HCT116 (cell line): ENCODE measurements at regions not wholly inside any gene's neighbourhood (a gene's known extent, or its start where the extent isn't known, plus 50 kb on each side); places are given as distances from the start of the nearest gene placed in this dataset.

Experiments
- ATAC-seq: fragments of 200-7000 bp; cut with Tn5 transposase; 2 replicates; pipeline ENCODE4 v1.9.1; 2020; ENCODE audit warnings: mild to moderate bottlenecking, moderate library complexity
- BruUV-seq: library from RNA; stranded (reverse); fragments of 400-500 nt; replicated peaks from 2 replicates; lab custom pipeline; 2021; lab: Mats Ljungman, UMichigan
- CTCF ChIA-PET: fragments of 300-600 bp; sonication (Branson Sonifier 250); formaldehyde crosslinking; loops from one replicate; lab custom pipeline; 2021; ENCODE audit warnings: antibody characterized with exemption; lab: Charles Lee
- POLR2A ChIA-PET: fragments of 300-600, 350-600 bp; sonication (Branson Sonifier 250); formaldehyde crosslinking; loops from one replicate; lab custom pipeline; 2021; ENCODE audit warnings: antibody characterized with exemption; lab: Charles Lee
- RAD21 ChIA-PET, 2 experiments: fragments of 300-600 bp; sonication (Branson Sonifier 250); formaldehyde crosslinking; loops; one replicate each; lab custom pipeline; 2023; ENCODE audit warnings: low total read pairs in 2 of 2; ENCODE audit not compliant: uncharacterized antibody in 2 of 2, unreplicated experiment in 2 of 2, low non-redundant PET in 1 of 2; lab: Charles Lee
- DNase-seq: peaks from one replicate; pipeline ENCODE4 v3.0.0-alpha.2; 2010; ENCODE audit warnings: low read depth, low spot score
- H2AFZ ChIP-seq: fragments of 200-600 bp; shearing (Covaris generic), sonication (generic); 2 replicates; pipeline ENCODE4 v1.6.1; 2017; ENCODE audit warnings: low read depth, mixed run types, mixed read lengths, antibody characterized with exemption, low read length; ENCODE audit not compliant: poor library complexity, severe bottlenecking
- H3K27ac ChIP-seq: 2 replicates; pipeline ENCODE4 v1.5.1; 2012; ENCODE audit warnings: low read depth, low read length
- H3K27me3 ChIP-seq: fragments of 200-600 bp; sonication (generic); 2 replicates; pipeline ENCODE4 v1.6.1; 2016; ENCODE audit warnings: mixed run types, low read length, mixed read lengths; ENCODE audit not compliant: insufficient read depth
- H3K36me3 ChIP-seq, 2 experiments: fragments of 200-500 bp in 1 of 2; fragments of 200-600 bp in 1 of 2; sonication (Bioruptor generic) in 1 of 2; sonication (generic) in 1 of 2; 2 replicates each; pipeline versions ENCODE4 v1.5.1 to v1.6.1; 2014 to 2016; ENCODE audit warnings: low read length in 2 of 2, inconsistent platforms in 1 of 2, mixed read lengths in 1 of 2, mixed run types in 1 of 2; ENCODE audit not compliant: insufficient read depth in 2 of 2, control insufficient read depth in 1 of 2
- H3K4me1 ChIP-seq, 2 experiments: fragments of 200-600 bp in 1 of 2; sonication (generic) in 1 of 2; 2 replicates each; pipeline versions ENCODE4 v1.5.1 to v1.6.1; 2012 to 2017; ENCODE audit warnings: low read length in 2 of 2, inconsistent platforms in 1 of 2, mild to moderate bottlenecking in 1 of 2, mixed read lengths in 1 of 2, mixed run types in 1 of 2, moderate library complexity in 1 of 2; ENCODE audit not compliant: insufficient read depth in 2 of 2, control insufficient read depth in 1 of 2
- H3K4me2 ChIP-seq: fragments of 200-600 bp; sonication (generic); 2 replicates; pipeline ENCODE4 v1.6.1; 2017; ENCODE audit warnings: mixed run types, low read length, mixed read lengths
- H3K4me3 ChIP-seq, 2 experiments: fragments of 200-600 bp in 1 of 2; sonication (generic) in 1 of 2; replicated peaks in 1 of 2; 2 replicates each; pipeline ENCODE4 v1.5.1; 2011 to 2016; ENCODE audit warnings: low read length in 2 of 2, control low read depth in 1 of 2, low read depth in 1 of 2, mild to moderate bottlenecking in 1 of 2, mixed read lengths in 1 of 2, mixed run types in 1 of 2
- H3K79me2 ChIP-seq: fragments of 200-600 bp; sonication (generic); 2 replicates; pipeline ENCODE4 v1.6.1; 2017; ENCODE audit warnings: mild to moderate bottlenecking, mixed run types, low read length, moderate library complexity, mixed read lengths; ENCODE audit not compliant: insufficient read depth
- H3K9ac ChIP-seq: fragments of 200-600 bp; sonication (generic); 2 replicates; pipeline ENCODE4 v1.6.1; 2016; ENCODE audit warnings: low read length, mixed read lengths
- H3K9me2 ChIP-seq: fragments of 200-600 bp; sonication (generic), shearing (Covaris generic); 2 replicates; pipeline ENCODE4 v1.6.1; 2017; ENCODE audit warnings: mixed run types, mild to moderate bottlenecking, moderate library complexity; ENCODE audit not compliant: insufficient read depth
- H3K9me3 ChIP-seq, 2 experiments: fragments of 200-500 bp in 1 of 2; fragments of 200-600 bp in 1 of 2; sonication (Bioruptor generic) in 1 of 2; sonication (generic) in 1 of 2; 2 replicates each; pipeline ENCODE4 v1.6.1; 2014 to 2017; ENCODE audit warnings: low read length in 2 of 2, mixed read lengths in 2 of 2, inconsistent platforms in 1 of 2, low read depth in 1 of 2, mild to moderate bottlenecking in 1 of 2, mixed run types in 1 of 2, moderate library complexity in 1 of 2; ENCODE audit not compliant: control insufficient read depth in 1 of 2, insufficient read depth in 1 of 2
- H4K20me1 ChIP-seq: fragments of 200-600 bp; sonication (generic), shearing (Covaris generic); 2 replicates; pipeline ENCODE4 v1.6.1; 2017; ENCODE audit warnings: mixed run types, mild to moderate bottlenecking, moderate library complexity; ENCODE audit not compliant: insufficient read depth
- ATF3 ChIP-seq: IDR thresholded peaks from 2 replicates; pipeline ENCODE4 v1.6.1; 2012
- CBX3 ChIP-seq: IDR thresholded peaks from 2 replicates; pipeline ENCODE4 v1.6.1; 2012; ENCODE audit warnings: low read depth
- CEBPB ChIP-seq: IDR thresholded peaks from 2 replicates; pipeline ENCODE4 v1.6.1; 2012; ENCODE audit warnings: low read depth
- CTCF ChIP-seq, 3 experiments: fragments of 200-600 bp in 1 of 3; sonication (generic) in 1 of 3; IDR thresholded peaks in 2 of 3; conservative IDR thresholded peaks in 1 of 3; 2 replicates each; pipeline ENCODE4 v1.5.1; 2012 to 2017; ENCODE audit warnings: low read depth in 2 of 3, low read length in 2 of 3, antibody characterized with exemption in 1 of 3, borderline replicate concordance in 1 of 3, control low read depth in 1 of 3, mild to moderate bottlenecking in 1 of 3, mixed read lengths in 1 of 3, mixed run types in 1 of 3, moderate library complexity in 1 of 3; ENCODE audit not compliant: insufficient read depth in 1 of 3
- EGR1 ChIP-seq: IDR thresholded peaks from 2 replicates; pipeline ENCODE4 v1.6.1; 2012; ENCODE audit warnings: low read depth
- ELF1 ChIP-seq: IDR thresholded peaks from 2 replicates; pipeline ENCODE4 v1.6.1; 2012; ENCODE audit warnings: low read depth, borderline replicate concordance
- EZH2phosphoT487 ChIP-seq: fragments of 200-600 bp; IDR thresholded peaks from 2 replicates; pipeline ENCODE4 v1.6.1; 2018; ENCODE audit warnings: antibody characterized with exemption, borderline replicate concordance
- FOSL1 ChIP-seq: IDR thresholded peaks from 2 replicates; pipeline ENCODE4 v1.6.1; 2012; ENCODE audit warnings: low read depth
- JUND ChIP-seq: IDR thresholded peaks from 2 replicates; pipeline ENCODE4 v1.6.1; 2012
- MAX ChIP-seq: IDR thresholded peaks from 2 replicates; pipeline ENCODE4 v1.6.1; 2012
- POLR2A ChIP-seq: IDR thresholded peaks from 2 replicates; pipeline ENCODE4 v1.7.0; 2011; ENCODE audit warnings: borderline replicate concordance; ENCODE audit not compliant: insufficient read depth, insufficient read length; ENCODE audit errors: extremely low read depth
- POLR2AphosphoS5 ChIP-seq: IDR thresholded peaks from 2 replicates; pipeline ENCODE4 v1.6.1; 2011; ENCODE audit warnings: mild to moderate bottlenecking, low read depth, low read length, moderate library complexity
- RAD21 ChIP-seq: IDR thresholded peaks from 2 replicates; pipeline ENCODE4 v1.6.1; 2012; ENCODE audit warnings: low read depth, mild to moderate bottlenecking
- SP1 ChIP-seq: IDR thresholded peaks from 2 replicates; pipeline ENCODE4 v1.6.1; 2012; ENCODE audit warnings: low read depth
- SRF ChIP-seq: IDR thresholded peaks from 2 replicates; pipeline ENCODE4 v1.6.1; 2012; ENCODE audit warnings: low read depth
- TCF7L2 ChIP-seq: IDR thresholded peaks from 2 replicates; pipeline ENCODE4 v1.7.0; 2011; ENCODE audit warnings: borderline replicate concordance, inconsistent platforms; ENCODE audit not compliant: insufficient read depth, insufficient read length; ENCODE audit errors: extremely low read depth
- YY1 ChIP-seq: IDR thresholded peaks from 2 replicates; pipeline ENCODE4 v1.6.1; 2011; ENCODE audit warnings: low read length, low read depth, moderate library complexity, mild to moderate bottlenecking; ENCODE audit not compliant: insufficient replicate concordance; ENCODE audit errors: extremely low read depth
- ZFX ChIP-seq: fragments of 450-650 bp; IDR thresholded peaks from 2 replicates; pipeline ENCODE4 v1.6.1; 2017
- ZNF274 ChIP-seq: fragments of 200-500 bp; sonication (Bioruptor generic); IDR thresholded peaks from 2 replicates; pipeline ENCODE4 v1.6.1; 2014; ENCODE audit warnings: mild to moderate bottlenecking, low read depth, low read length, inconsistent platforms
- intact Hi-C: fragments of 100-400 bp; cut with micrococcal nuclease; formaldehyde crosslinking; loops from 2 replicates; pipeline ENCODE4 v1.10.0; 2022

GRCh38 chr2:154640000-154640399 lies 58.5 kb upstream of the KCNJ3 start:
- TF ChIP-seq POLR2AphosphoS5 (no peak), ELF1 (no peak), CBX3 (no peak), FOSL1 (no peak), CTCF (IDR thresholded peaks at IDR 0.05 in 2 of 3, conservative IDR thresholded peaks at IDR 0.05 in 1 of 3; ENCODE audit: borderline replicate concordance in 1 of 3, insufficient read depth in 1 of 3, low read depth in 2 of 3, low read length in 2 of 3) (no peak), YY1 (no peak), ATF3 (no peak), JUND (no peak), EZH2phosphoT487 (no peak), SP1 (no peak), SRF (no peak), EGR1 (no peak), CEBPB (no peak), ZNF274 (no peak), TCF7L2 (no peak), POLR2A (no peak), RAD21 (no peak), ZFX (no peak), MAX (no peak)
- no peaks in the 10 kb centered on the region for H3K27me3 ChIP-seq
- no peak overlapping the region for H3K9ac ChIP-seq
- H3K4me1 ChIP-seq = no peaks in the 10 kb centered on the region
- DNase-seq = no peak
- no peak for ATAC-seq
- no TSS peak for BruUV-seq
- H3K9me2 ChIP-seq = no peaks in the 10 kb centered on the region
- no peak overlapping the region for H3K4me3 ChIP-seq
- intact Hi-C loops = no loop called here
- H4K20me1 ChIP-seq = no peaks in the 10 kb centered on the region
- no peaks in the 10 kb centered on the region for H3K79me2 ChIP-seq
- no peak overlapping the region for H3K4me2 ChIP-seq
- POLR2A ChIA-PET = no interaction called here
- H3K36me3 ChIP-seq = no peaks in the 10 kb centered on the region
- CTCF ChIA-PET = no interaction called here
- RAD21 ChIA-PET = no interaction called here
- H3K27ac ChIP-seq = no peak overlapping the region
- H2AFZ ChIP-seq = no peak overlapping the region
- no peaks in the 10 kb centered on the region for H3K9me3 ChIP-seq
